Left lobe of liver (tissue), 2 donors: ENCODE measurements at regions not wholly inside any gene's neighbourhood (a gene's known extent, or its start where the extent isn't known, plus 50 kb on each side); places are given as distances from the start of the nearest gene placed in this dataset.

Experiments
- ATAC-seq: fragments of 200-7000 bp; cut with Tn5 transposase; one replicate; pipeline ENCODE4 v1.9.1; 2020; ENCODE audit warnings: mild to moderate bottlenecking, moderate library complexity
- DNase-seq: peaks from one replicate; pipeline ENCODE4 v3.0.0-alpha.2; 2020; ENCODE audit warnings: low spot score
- donor health status: DM: no; HTN: no; CAD: no; lungs with moderate emphysema.
- donor health status: DM: no; HTN: yes; CAD: no.

DNA sequence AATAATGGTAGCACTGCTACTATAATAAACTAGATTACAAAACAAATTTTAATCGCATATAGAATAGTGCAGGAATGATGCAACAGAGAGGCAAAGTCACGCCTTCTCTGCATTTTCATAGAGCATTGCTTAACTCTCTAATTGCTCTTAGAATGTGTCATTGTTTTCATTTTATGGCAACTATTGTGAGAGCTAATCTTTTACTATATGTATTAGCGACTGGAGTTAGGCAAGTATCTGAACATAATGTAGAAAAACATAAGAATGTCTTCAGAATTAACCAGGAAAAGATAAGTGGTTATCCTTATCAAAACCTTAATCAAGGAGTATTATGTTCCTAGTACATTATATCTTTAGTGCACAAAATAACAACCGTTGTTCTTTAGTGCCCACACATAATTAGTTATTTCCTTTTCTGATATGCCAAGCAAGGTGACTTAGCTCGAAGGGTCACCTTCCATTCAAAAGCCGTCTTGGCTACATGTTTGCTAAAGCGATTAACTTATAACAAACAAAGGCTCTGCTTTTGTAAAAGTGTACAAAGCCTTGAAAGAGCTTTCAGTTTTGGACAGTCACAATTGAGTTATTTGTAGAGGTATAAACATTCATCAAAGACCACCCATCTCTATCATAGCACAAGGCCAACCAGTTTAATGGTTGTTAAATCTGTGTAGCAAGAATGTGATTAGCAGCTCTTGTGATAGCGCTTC is 1328.9 kb downstream of the ROBO2 start:
- DNase-seq: no peak
- ATAC-seq: no peak

DNA sequence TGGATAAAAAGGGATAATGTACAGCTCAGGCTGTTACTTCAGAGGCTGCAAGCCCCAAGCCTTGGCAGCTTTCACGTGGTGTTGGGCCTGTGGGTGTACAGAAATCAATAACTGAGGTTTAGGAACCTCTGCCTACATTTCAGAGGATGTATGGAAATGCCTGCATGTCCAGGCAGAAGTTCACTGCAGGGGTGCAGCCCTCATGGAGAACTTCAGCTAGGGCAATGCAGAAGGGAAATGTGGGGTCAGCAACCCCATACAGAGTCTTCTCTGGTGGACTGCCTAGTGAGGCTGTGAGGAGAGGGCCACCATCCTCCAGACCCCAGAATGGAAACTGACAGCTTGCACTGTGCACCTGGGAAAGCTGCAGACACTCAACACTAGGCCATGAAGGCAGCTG is 1350.3 kb downstream of the ROBO2 start:
- DNase-seq (no peak), ATAC-seq (no peak)

DNA sequence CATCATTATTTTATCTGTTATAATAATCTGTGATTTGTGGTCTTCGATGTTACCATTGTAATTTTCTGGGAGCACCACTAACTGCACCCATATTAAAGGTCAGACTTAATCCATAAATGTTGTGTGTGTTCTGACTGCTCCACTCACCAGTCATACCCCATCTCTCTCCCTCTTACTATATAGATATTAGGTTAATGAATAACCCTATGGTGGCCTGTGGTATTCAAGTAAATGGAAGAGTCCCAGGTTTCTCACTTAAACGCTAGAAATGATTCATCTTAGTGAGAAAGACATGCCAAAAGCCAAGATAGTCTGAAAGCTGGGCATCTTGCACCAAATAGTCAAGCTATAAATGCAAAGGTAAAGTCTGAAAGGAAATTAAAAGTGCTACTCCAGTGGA is 1358.5 kb downstream of the ROBO2 start:
- DNase-seq: no peak
- ATAC-seq: no peak

DNA sequence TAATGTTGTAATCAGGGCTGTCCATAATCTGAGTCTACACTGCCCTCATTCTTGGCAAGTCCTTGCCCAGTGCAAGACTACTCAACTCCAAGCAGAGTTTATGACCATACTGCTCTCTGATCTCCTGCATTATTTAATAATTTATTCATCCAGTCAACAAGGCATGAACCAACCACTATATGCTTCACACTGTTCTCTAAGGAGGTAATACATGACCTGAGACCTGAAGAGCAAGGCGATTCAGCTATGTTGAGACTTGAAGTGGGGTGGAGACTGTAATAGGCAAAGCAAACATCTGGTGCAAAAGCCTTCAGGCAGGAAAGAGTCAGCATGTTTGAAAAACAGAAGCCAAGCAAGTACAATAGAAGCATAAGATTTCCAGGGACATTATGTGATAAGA is 1362.8 kb downstream of the ROBO2 start:
- DNase-seq (no peak), ATAC-seq (no peak)

DNA sequence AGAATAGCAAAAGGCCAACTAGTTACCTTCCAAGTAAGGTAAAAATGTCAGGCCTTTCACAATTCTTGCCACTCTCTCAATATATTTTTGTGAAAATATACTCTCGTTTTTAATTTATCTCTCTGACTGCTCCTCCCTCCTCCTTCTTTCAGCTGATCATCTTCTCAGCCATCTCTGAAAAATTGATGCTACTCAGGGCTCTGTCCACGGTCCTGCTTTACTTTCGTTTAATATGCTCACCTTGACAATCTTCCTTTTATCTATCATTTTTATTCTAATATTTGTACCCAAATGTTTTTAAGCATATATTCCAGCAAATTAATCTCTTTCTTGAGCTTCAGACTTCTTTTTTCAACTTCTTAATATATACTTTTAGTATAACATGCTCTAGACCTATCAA is 1362.1 kb downstream of the ROBO1 start:
- DNase-seq (no peak), ATAC-seq (no peak)

DNA sequence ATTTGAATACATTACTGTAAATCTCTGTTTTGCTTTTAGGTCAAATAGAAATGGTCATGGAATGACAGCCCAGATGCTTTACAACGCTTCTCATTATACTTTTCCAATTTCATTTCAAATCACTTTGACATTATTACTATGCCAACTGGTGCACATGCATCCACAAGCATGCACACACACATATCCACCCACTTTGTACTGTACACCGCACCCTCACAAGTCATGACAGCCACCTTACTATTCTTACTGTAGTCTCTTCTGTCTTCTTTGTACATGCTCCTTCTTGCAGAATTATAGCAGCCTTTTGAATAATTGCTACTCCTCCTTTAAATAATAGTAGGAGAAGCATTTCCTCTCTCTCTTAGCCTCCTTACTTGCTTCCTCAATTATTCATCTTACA is 1361.4 kb downstream of the ROBO1 start:
- no peak for ATAC-seq
- no peak for DNase-seq

DNA sequence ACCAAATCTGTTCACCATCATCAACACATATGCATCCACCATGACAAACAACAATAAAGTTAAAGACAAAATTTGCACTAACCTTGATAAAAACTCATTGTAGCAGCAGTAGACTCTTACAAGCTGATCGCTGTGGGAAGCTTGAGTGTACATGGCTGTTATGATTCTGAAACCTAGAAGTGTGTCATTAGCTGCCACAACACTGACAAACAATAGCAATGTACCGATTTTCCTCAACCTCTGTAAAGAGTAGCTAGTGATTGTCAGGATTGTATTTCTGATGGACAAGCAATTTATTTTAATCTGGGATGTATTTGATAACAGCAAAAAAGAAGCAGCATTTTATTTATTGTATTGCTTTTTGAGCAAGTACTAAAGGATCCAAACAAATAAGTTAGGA is 1357.7 kb downstream of the ROBO1 start:
- ATAC-seq: no peak

DNA sequence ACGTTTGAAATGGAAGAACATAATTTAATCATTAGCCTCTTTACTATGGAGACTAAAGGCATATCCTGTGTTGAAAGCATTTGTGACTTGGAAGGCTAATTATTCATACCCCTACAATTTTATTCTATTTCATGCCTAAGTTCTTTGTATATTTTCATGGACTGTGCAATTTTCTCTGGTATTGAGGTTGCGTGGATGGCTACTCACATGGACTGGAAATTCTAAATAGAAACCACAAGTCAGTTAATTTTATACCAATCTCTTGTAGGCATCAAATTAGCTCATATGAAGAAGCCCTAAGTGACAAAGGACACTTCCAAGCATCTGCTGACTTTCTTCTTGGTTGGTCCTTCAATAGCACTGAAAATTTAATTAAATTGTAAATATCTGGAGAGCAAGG is 1353.5 kb downstream of the ROBO1 start:
- no peak for DNase-seq
- ATAC-seq: no peak

More for the DNA sequence above, 1357.7 kb downstream of the ROBO1 start:
- DNase-seq: no peak

DNA sequence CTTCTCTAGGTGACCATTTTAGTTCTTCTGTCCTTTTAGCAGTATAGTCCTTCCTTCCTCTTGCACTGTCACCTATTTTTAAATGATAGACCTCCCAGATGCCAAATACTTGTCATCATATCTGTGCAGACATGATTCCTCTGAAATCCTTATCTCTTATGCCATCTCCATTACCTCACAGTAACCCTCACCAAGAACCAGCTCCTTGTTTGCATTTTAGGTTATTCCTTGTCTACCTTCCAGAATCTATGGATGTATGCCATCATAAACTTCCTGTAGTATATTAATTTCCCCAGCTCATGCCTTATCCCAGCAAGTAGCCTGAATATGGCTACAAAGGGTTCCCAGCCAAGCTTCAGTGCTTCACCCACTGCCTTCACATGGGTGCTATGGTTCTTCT is 1347.2 kb downstream of the ROBO1 start:
- no peak for ATAC-seq
- no peak for DNase-seq

DNA sequence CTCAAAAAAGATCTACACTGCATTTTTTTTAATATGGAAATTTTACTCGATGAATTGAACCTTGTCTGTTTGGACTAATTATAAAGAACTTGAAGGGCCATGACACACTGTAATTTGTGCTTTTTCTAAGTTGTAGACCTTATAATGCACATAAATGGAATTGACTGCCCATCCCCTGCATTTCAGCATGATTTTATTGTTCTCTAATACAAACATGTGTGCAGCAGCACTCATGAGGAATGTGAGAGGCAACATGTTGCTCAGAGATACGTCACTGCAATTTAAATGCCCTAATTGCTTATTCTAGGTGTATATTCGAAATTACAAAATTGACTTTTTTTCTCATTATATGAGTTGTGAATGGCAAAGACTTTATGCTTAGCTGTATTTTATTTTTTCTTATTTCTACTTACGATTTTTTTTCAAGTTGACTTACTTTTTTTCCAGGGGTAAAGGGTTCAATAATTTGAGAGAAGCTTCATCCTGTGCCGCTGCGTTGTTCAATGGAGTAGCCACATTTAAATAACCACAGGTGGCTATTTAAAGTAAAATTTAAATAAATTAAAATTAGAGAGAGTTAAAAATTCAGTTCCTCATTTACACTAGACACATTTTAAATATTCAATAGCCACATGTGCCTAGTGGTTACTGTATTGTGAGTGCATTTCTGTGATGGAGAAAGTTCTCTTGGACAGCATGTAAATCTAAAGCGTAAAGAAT is 1346.4 kb downstream of the ROBO1 start:
- ATAC-seq (no peak), DNase-seq (no peak)

DNA sequence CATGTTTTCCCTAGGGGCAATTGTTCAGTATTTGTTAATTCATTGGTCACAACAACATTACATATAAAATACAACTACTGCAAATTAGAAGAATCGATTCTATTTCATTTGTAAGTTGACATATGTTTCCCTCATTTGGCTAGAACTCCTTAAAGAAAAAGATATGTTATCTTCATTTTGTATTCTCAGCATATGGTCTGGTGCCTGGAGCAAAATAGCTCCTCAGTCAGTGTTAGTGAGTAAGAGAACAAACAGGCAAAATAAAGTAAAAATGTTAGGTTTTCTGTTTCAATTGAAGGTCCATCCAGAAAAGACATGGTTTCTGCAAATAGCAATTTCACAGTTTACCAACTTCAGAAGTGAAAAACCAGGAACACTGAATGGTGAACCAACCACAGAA is 1343.1 kb downstream of the ROBO1 start:
- DNase-seq (no peak), ATAC-seq (no peak)

DNA sequence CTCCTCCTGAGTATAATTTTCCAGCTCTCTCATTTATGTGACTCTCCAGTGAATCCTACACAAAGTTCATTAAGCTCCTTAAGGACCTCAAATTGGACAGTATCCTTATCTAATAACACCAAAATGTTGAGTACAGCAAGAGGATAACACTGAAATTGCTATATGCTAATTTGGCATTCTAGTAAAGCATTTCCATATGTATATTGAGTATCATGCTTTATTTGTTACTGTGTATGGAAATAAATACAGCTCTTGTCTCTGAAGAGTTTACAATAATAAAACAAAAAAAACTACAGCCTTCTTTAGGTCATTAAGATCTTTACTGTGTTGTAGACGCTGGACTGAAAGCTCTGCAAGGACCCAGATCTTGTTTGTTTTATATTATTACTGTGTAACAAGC is 1341.3 kb downstream of the ROBO1 start:
- ATAC-seq (no peak), DNase-seq (no peak)

DNA sequence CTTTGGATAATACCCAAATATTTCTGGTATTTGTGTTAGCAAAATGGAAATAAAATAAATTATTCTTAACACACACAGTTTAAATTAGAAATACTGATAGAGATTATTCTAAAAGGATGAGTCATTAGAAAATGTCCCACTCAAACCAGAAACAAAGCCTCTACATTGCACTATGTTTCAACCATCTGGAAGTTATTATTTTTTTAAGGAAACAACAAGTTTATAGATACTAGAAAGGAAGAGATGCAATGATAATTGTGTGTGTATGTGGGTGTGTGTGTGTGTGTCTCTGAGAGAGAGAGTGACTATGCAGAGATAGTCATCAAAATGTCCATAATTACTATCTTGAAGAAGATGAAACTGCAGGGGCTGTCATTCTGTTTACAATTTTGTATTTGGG is 1340.5 kb downstream of the ROBO1 start:
- DNase-seq: no peak
- ATAC-seq: no peak

DNA sequence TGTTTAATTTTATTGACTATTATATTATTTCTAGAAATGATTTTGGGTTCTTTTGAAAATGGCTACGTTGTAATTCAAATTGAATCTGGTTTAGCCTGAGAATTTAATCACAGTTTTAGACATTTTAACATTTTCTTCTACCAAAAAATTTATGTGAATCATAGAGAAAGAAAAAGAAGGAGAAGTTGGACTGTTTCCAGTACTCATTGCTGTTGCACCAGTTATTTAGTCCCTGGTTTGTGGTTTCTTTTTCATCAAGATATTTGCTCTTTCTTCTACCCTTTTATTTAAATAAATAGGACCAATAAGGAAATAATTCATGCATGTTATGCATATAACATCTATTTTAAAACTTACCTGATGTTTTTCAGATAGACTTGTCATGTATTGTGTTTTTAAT is 1337.1 kb downstream of the ROBO1 start:
- DNase-seq: no peak
- ATAC-seq: no peak

DNA sequence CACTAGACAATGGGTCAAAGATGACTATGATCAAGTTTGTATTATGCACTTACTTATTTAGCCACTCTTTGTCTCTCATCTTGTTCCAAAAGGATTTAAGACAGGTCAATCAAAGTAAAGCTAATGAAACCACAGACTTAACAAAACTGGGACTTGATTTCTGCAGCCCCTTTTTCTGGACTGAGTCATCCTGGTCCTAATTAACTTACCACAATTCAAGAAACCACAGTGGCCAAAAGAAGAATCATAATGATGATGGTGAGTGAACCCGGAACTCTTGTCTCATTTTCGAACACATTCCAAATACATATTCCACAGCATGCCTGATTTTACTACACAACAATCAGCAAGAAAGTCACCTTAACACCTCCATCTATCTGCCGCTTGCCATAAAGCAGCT is 1333.0 kb downstream of the ROBO1 start:
- no peak for DNase-seq
- no peak for ATAC-seq

DNA sequence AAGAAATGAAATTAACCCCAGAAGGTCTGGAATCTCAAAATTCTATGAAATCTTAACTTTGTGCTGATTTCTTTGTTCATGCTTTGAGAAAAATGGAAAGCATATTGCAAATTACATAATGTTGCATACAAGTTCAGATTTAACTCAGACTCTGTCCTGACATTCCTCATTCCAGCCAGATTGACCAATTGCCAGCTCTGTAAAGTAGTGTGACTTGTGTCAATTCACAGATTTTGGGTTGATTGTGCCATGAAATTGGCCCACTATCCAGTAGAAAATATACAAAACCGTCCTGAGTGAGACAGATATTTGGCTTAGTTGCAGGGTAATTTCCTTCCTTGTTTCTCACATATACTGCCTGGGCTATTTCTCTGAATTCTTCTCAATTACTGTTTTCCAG is 1312.6 kb downstream of the ROBO1 start:
- no peak for DNase-seq
- no peak for ATAC-seq

DNA sequence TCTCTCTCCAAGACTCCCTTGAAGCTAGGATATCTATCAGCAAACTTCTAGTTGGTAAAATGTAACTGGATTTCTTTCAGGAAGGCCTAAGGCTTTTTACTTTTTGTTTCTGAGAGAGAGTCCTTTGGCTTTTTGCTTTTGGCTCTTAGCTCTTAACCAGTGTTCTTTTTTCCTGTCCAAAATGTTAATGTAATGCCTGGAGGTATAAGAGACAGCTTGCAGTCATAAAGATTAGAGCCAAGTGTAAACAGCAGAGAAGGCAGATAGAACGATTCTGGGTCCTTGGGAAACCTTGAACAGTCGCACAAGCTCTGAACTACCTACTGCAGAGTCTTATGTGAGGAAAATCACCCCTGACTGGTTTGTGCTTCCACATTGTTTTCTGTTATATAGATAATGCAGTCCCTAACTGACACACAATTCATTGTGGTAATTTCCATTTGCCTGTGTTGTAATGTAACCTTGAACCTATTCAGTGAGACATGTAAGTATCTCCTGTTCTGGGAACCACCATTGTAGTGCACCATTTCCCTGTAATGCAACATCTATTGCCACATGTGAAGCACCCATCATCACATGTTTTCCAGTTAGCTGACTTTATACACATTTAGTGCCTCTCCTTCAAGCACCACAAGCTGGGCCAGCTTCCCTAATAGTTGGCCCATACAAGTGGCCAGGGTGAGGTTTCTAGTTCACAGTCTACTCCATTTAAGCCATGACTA is 1311.9 kb downstream of the ROBO1 start:
- DNase-seq: no peak
- no peak for ATAC-seq

DNA sequence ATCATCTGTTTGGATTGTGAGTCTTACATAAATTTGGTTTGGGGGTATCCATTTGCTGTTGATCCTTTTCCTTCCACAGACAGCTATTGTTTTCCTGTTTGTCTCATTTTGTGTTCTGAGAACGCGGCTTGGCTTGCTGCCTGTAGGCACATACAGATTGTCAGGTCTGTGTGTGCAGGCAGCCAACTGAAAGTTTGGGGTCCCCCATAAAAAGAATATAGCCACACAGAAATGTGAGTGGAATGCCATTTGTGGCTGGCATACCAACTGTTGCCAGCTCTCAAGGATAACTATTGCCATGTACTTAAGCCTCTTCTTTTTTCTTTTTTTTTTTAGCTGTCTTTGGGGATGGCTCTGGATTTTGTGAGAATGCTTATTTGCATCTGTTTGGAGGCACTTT is 1308.0 kb downstream of the ROBO1 start:
- ATAC-seq (no peak), DNase-seq (no peak)

DNA sequence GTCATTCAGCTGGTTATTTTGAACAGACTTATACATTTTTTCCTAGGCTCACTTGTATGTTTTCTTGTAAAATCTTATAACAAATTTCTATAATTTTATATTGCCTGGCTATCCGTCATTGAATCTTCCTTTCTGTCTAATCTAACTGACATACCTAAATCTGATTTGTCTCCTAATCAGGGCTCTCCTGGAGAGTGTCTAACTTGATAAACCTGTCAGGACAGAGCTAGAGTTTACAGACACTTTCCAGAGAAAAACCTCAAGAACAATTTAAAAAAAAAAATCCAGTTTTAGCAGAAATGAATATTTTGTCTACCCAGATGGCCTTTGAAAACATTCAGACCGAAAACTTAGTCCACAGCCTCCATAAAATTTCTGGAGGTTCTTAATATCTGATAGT is 1305.8 kb downstream of the ROBO1 start:
- ATAC-seq (no peak), DNase-seq (no peak)

DNA sequence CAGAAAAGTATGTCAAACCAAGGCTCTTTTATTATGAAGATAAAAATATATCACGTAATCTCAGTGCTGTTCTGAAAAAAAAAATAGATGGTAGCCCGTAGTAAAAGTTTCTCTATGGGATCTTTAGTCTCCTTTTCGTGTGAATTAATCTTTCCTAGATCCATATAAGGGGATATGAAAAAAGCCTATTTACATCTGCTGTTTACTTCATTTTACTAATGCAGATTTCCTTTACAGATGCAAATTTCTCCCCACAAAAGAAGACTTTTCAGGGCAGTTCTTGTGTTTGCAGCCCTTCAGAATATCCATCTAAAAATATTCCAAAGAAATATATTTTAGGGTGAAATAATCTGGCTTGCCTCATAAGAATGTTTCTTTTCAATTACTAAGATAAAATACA is 1291.7 kb downstream of the ROBO1 start:
- ATAC-seq: no peak

DNA sequence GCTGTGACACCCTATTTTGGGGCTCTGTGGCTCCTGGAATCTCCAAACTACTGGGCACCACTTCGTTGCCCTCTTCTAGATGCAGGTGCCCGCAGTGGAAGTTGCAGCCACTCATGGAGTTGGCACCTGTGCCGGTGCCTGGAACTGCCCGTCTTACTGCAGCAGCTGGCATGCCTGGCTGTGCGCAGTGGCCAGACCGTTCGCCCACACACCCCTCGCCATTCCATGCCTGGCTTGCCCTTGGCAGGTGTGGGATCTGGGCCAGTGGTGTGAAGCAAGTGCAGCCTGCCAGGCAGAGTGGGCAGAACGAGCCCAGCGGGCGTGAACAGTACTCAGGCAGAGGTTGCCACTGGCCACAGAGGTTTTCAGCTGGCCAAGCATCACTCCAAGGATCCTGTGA is 1286.7 kb downstream of the ROBO1 start:
- ATAC-seq (no peak), DNase-seq (no peak)

More for the DNA sequence above, 1291.7 kb downstream of the ROBO1 start:
- DNase-seq: no peak

DNA sequence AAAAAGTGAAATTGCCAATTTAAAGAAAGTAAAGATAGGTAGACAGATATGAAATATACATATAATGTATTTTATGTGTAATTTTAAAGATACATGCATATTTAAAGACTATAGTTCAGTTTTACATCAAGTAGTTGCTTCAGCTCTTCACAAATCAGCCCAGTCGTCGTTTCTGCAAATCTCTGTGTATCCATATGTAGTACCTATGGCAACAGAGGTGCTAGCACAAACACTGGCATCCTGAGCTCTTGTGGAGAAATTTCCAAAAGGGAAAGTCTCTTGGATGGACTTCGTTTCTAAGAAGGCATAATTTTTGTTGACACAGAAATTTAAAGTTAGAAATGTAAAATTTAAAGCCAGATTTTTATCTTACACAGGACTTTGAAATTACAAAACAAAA is 1284.7 kb downstream of the ROBO1 start:
- ATAC-seq (no peak), DNase-seq (no peak)
